Subcutaneous abdominal adipose tissue (tissue), 5 donors: ENCODE measurements at regions not wholly inside any gene's neighbourhood (a gene's known extent, or its start where the extent isn't known, plus 50 kb on each side); places are given as distances from the start of the nearest gene placed in this dataset.
"Not testable (repeated sequence)": the region's sequence is repeated elsewhere in the genome, so short reads cannot be mapped to it uniquely, and the experiment has no call there.

Experiments used
- H3K27ac ChIP-seq: one replicate; pipeline ENCODE4 v1.7.0; 2013; ENCODE audit warnings: low read depth, mild to moderate bottlenecking, inconsistent platforms, low read length, moderate library complexity
- H3K27me3 ChIP-seq, 5 donors: one replicate each; pipeline ENCODE4 v1.7.0; 2013; ENCODE audit warnings: low read length in 5 of 5, inconsistent platforms in 1 of 5; ENCODE audit not compliant: control insufficient read depth in 5 of 5, insufficient read depth in 4 of 5
- H3K36me3 ChIP-seq, 5 donors: one replicate each; pipeline ENCODE4 v1.7.0; 2013; ENCODE audit warnings: low read length in 5 of 5; ENCODE audit not compliant: control insufficient read depth in 5 of 5, insufficient read depth in 5 of 5
- H3K4me1 ChIP-seq, 5 donors: one replicate each; pipeline ENCODE4 v1.7.0; 2013; ENCODE audit warnings: low read length in 5 of 5, mild to moderate bottlenecking in 3 of 5, moderate library complexity in 1 of 5; ENCODE audit not compliant: control insufficient read depth in 5 of 5, insufficient read depth in 5 of 5
- H3K4me3 ChIP-seq, 5 donors: one replicate each; pipeline ENCODE4 v1.7.0; 2013; ENCODE audit warnings: low read length in 5 of 5, low read depth in 1 of 5
- H3K9ac ChIP-seq, 5 donors: one replicate each; pipeline ENCODE4 v1.7.0; 2013; ENCODE audit warnings: low read length in 5 of 5, mild to moderate bottlenecking in 4 of 5, moderate library complexity in 3 of 5
- H3K9me3 ChIP-seq, 5 donors: one replicate each; pipeline ENCODE4 v1.7.0; 2013; ENCODE audit warnings: low read length in 5 of 5; ENCODE audit not compliant: control insufficient read depth in 5 of 5
- donor health status: healthy.
- donor health status: healthy.
- donor health status: healthy.
- donor health status: healthy.
- donor health status: healthy.

- H3K27me3 ChIP-seq: no peaks in the 10 kb centered on the region
- H3K27ac ChIP-seq: no peak overlapping the region
- no peak overlapping the region for H3K9ac ChIP-seq
- H3K4me1 ChIP-seq: peaks cover 0 to 10% (median 4%) of the 10 kb centered on the region in 5 donors
- peak overlapping the region in 1 of 5 donors; percentile 42 for H3K4me3 ChIP-seq
- no peaks in the 10 kb centered on the region for H3K36me3 ChIP-seq
- no peaks in the 10 kb centered on the region for H3K9me3 ChIP-seq
These were observed 83.2 kb upstream of the TNRC6B start for GRCh38 chr22:40094485-40094884.

GRCh38 chr22:40099887-40100286 is 77.8 kb upstream of the TNRC6B start:
- not testable (repeated sequence) for H3K27me3 ChIP-seq, H3K36me3 ChIP-seq, H3K4me3 ChIP-seq, H3K9ac ChIP-seq, H3K27ac ChIP-seq, H3K9me3 ChIP-seq
- H3K4me1 ChIP-seq: peaks cover 0 to 11% (median 6%) of the 10 kb centered on the region in 5 donors

DNA sequence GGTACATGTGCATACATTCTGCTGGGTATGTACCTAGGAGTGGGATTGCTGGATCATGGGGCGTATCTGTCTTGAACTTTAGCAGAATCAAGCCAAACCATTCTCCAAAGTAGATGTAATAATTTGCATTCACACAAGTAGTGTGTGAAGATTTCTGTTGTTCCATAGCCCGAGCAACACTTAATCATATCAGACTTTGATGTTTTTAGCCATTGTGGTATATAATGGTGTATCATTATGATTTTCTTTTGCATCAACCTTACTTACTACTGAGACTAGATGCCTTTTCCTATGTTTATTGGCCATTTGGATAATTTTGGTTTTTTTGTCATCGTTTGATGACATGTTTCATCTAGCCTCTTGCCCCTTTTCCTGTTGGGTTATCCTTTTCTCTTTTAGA is 72.0 kb upstream of the TNRC6B start:
- Histone ChIP-seq H3K9ac (no peak overlapping the region), H3K9me3 (no peaks in the 10 kb centered on the region), H3K4me3 (no peak overlapping the region), H3K36me3 (no peaks in the 10 kb centered on the region), H3K27me3 (no peaks in the 10 kb centered on the region), H3K27ac (no peak overlapping the region), H3K4me1 (peaks cover 6 to 24% (median 22%) of the 10 kb centered on the region in 5 donors)

DNA sequence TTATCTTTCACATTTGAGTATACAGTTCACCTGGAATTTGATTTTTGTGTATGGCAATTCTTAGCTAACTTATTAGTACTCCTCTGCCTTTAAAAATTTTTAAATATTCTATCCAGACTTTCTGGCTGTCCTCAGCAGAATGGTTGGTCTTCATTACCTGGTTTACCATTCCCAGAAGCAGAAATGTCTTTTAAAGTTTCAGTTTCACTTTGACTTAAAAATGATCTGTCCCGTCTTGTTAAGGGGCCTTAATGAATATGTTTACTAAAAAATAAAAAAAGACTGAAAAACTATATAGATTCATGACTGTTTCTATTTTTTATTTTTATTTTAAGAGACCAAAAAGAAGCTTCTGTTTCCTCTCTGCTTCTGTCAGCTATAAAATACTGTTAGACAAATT is 70.5 kb upstream of the TNRC6B start:
- Histone ChIP-seq H3K9me3 (no peaks in the 10 kb centered on the region), H3K36me3 (no peaks in the 10 kb centered on the region), H3K9ac (peak overlapping the region; percentile 21 to 48 (median 37)), H3K27me3 (no peaks in the 10 kb centered on the region), H3K4me1 (peaks cover 6 to 27% (median 14%) of the 10 kb centered on the region in 5 donors), H3K27ac (peak overlapping the region; percentile 20), H3K4me3 (peak overlapping the region in 4 of 5 donors; percentile 44 to 61 (median 46))

- peak overlapping the region; percentile 20 for H3K27ac ChIP-seq
- H3K4me1 ChIP-seq: peaks cover 6 to 27% (median 14%) of the 10 kb centered on the region in 5 donors
- no peaks in the 10 kb centered on the region for H3K27me3 ChIP-seq
- H3K9ac ChIP-seq: peak overlapping the region in 4 of 5 donors; percentile 21 to 48 (median 36)
- peak overlapping the region; percentile 44 to 61 (median 47) for H3K4me3 ChIP-seq
- no peaks in the 10 kb centered on the region for H3K9me3 ChIP-seq
- no peaks in the 10 kb centered on the region for H3K36me3 ChIP-seq
These were observed 69.8 kb upstream of the TNRC6B start for GRCh38 chr22:40107851-40108378.

DNA sequence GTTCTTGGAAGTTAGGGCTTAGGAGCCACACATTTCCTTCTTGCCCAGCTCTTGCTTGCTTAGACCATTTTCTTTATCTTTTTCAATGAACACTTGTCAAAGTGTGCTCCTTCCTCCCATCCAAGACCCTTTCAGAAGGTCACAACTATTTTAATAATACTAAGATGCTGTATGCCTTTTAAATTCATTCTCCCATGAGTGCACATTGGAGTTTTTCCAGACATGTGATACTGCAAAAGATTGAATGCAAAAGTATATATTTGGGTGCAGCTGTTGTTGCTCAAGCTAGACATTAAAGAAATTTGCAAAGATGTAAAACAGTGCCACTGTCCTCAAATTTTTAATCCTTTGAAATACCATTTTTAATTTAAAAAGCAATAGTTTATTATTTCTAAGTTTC is 69.3 kb upstream of the TNRC6B start:
- H3K9ac ChIP-seq: peak overlapping the region in 1 of 5 donors; percentile 21
- H3K36me3 ChIP-seq: no peaks in the 10 kb centered on the region
- peaks cover 6 to 27% (median 14%) of the 10 kb centered on the region in 5 donors for H3K4me1 ChIP-seq
- peak overlapping the region in 4 of 5 donors; percentile 44 to 61 (median 48) for H3K4me3 ChIP-seq
- H3K27me3 ChIP-seq: no peaks in the 10 kb centered on the region
- H3K9me3 ChIP-seq: no peaks in the 10 kb centered on the region
- H3K27ac ChIP-seq: no peak overlapping the region

DNA sequence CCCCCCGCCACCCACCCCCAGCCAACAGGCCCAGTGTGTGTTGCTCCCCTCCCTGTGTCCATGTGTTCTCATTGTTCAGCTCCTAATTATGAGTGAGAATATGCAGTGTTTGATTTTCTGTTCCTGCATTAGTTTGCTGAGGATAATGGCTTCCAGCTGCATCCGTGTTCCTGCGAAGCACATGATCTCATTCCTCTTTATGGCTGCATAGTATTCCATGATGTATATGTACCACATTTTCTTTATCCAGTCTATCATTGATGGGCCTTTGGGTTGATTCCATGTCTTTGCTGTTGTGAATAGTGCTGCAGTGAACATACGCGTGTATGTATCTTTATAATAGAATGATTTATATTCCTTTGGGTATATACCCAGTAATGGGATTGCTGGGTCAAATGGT is 68.8 kb upstream of the TNRC6B start:
- H3K27ac ChIP-seq, H3K36me3 ChIP-seq, H3K27me3 ChIP-seq, H3K9ac ChIP-seq, H3K9me3 ChIP-seq, H3K4me3 ChIP-seq: not testable (repeated sequence)
- peaks cover 6 to 27% (median 14%) of the 10 kb centered on the region in 5 donors for H3K4me1 ChIP-seq

DNA sequence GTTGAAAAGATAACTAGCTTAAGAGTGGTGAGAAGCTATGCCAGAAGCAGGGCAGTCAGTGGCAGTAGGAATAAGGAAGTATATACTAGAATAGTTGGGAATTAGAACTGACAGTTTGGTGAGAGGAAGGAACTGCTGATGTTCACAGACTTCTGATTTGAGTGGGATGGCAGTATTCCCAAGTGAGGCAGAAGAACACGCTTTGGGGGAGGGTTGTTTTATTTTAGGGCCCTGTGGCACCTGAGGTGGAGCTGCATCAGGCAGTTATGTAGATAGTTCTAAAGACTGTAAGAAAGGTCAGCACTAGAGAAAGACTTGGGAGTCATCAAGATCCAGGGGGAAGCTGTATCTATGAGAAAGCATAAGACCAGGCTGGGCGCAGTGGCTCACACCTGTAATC is 66.3 kb upstream of the TNRC6B start:
- H3K27me3 ChIP-seq: no peaks in the 10 kb centered on the region
- H3K4me1 ChIP-seq: peaks cover 6 to 27% (median 14%) of the 10 kb centered on the region in 5 donors
- no peak overlapping the region for H3K27ac ChIP-seq
- no peak overlapping the region for H3K9ac ChIP-seq
- no peaks in the 10 kb centered on the region for H3K9me3 ChIP-seq
- no peak overlapping the region for H3K4me3 ChIP-seq
- H3K36me3 ChIP-seq: no peaks in the 10 kb centered on the region

GRCh38 chr22:40112595-40112994 is 65.1 kb upstream of the TNRC6B start:
- Histone ChIP-seq H3K9ac (no peak overlapping the region), H3K4me3 (no peak overlapping the region), H3K36me3 (no peaks in the 10 kb centered on the region), H3K27me3 (no peaks in the 10 kb centered on the region), H3K9me3 (no peaks in the 10 kb centered on the region), H3K27ac (no peak overlapping the region), H3K4me1 (peaks cover 6 to 25% (median 10%) of the 10 kb centered on the region in 5 donors)

- no peak overlapping the region for H3K27ac ChIP-seq
- H3K27me3 ChIP-seq: no peaks in the 10 kb centered on the region
- peaks cover 0 to 17% (median 0%) of the 10 kb centered on the region in 5 donors for H3K4me1 ChIP-seq
- H3K9ac ChIP-seq: no peak overlapping the region
- H3K36me3 ChIP-seq: peaks cover 0 to 5% (median 0%) of the 10 kb centered on the region in 5 donors
- no peak overlapping the region for H3K4me3 ChIP-seq
- H3K9me3 ChIP-seq: no peaks in the 10 kb centered on the region
These were observed 64.0 kb upstream of the TNRC6B start for GRCh38 chr22:40113696-40114095.
